ENCODE measurements at regions not wholly inside any gene's neighbourhood (a gene's known extent, or its start where the extent isn't known, plus 50 kb on each side); places are given as distances from the start of the nearest gene placed in this dataset.

GRCh38 chr1:60857851-60858250, 224.5 kb upstream of the NFIA start:
- Histone ChIP-seq H3K4me1 (no peaks in the 10 kb centered on the region), H3K36me3 (no peaks in the 10 kb centered on the region), H3K9me3 (no peaks in the 10 kb centered on the region), H3K27ac (no peak overlapping the region), H3K27me3 (no peaks in the 10 kb centered on the region), H3K4me3 (no peak overlapping the region)
- FAIRE-seq (no peak), ATAC-seq (no peak), DNase-seq (no peak)
- intact Hi-C loops (cut with DNase I): no loop called here
- 72 to 73% methylated on average over 2 of the region's 2 CpGs for WGBS, 2 donors
- no peak for TF ChIP-seq CTCF (IDR thresholded peaks at IDR 0.05)

- TF ChIP-seq CTCF (IDR thresholded peaks at IDR 0.05): no peak
- H3K36me3 ChIP-seq: no peaks in the 10 kb centered on the region
- no peaks in the 10 kb centered on the region for H3K27me3 ChIP-seq
- no peak overlapping the region for H3K27ac ChIP-seq
- no peak for ATAC-seq
- H3K9me3 ChIP-seq: no peaks in the 10 kb centered on the region
- no peak for FAIRE-seq
- H3K4me3 ChIP-seq: no peak overlapping the region
- 92 to 99% methylated on average over 1 of the region's 1 CpG for WGBS, 2 donors
- intact Hi-C loops (cut with DNase I): no loop called here
- no peaks in the 10 kb centered on the region for H3K4me1 ChIP-seq
- no peak for DNase-seq
These were observed 232.3 kb upstream of the NFIA start for GRCh38 chr1:60850084-60850483.

GRCh38 chr1:60849401-60849800, 233.0 kb upstream of the NFIA start:
- no peak overlapping the region for H3K27ac ChIP-seq
- H3K4me1 ChIP-seq: no peaks in the 10 kb centered on the region
- TF ChIP-seq CTCF (IDR thresholded peaks at IDR 0.05): no peak
- no peaks in the 10 kb centered on the region for H3K27me3 ChIP-seq
- no peaks in the 10 kb centered on the region for H3K36me3 ChIP-seq
- no peak for ATAC-seq
- DNase-seq: no peak
- H3K9me3 ChIP-seq: no peaks in the 10 kb centered on the region
- no peak for FAIRE-seq
- no peak overlapping the region for H3K4me3 ChIP-seq
- intact Hi-C loops (cut with DNase I): no loop called here

GRCh38 chr1:60848583-60849188, 233.7 kb upstream of the NFIA start:
- WGBS, 2 donors: 4 to 6% methylated on average over 1 of the region's 1 CpG
- peak in 3 of 4 donors; percentile 35 to 57 (median 56) for ATAC-seq
- H3K27ac ChIP-seq: no peak overlapping the region
- TF ChIP-seq CTCF (IDR thresholded peaks at IDR 0.05): peak in 3 of 4 donors; percentile 19 to 27 (median 22)
- H3K27me3 ChIP-seq: no peaks in the 10 kb centered on the region
- H3K4me1 ChIP-seq: no peaks in the 10 kb centered on the region
- H3K9me3 ChIP-seq: no peaks in the 10 kb centered on the region
- H3K4me3 ChIP-seq: no peak overlapping the region
- FAIRE-seq: peak; percentile 45
- no peaks in the 10 kb centered on the region for H3K36me3 ChIP-seq
- no peak for DNase-seq
- intact Hi-C loops (cut with DNase I): no loop called here

- ATAC-seq (no peak), FAIRE-seq (no peak), DNase-seq (no peak)
- Histone ChIP-seq H3K4me3 (no peak overlapping the region), H3K27me3 (no peaks in the 10 kb centered on the region), H3K36me3 (no peaks in the 10 kb centered on the region), H3K9me3 (no peaks in the 10 kb centered on the region), H3K4me1 (no peaks in the 10 kb centered on the region), H3K27ac (no peak overlapping the region)
- intact Hi-C loops (cut with DNase I): no loop called here
- no peak for TF ChIP-seq CTCF (IDR thresholded peaks at IDR 0.05)
- WGBS, 2 donors: 63 to 75% methylated on average over 4 of the region's 4 CpGs
These were observed 234.3 kb upstream of the NFIA start for GRCh38 chr1:60847855-60848582.
